SK-N-SH (cell line): ENCODE measurements at regions not wholly inside any gene's neighbourhood (a gene's known extent, or its start where the extent isn't known, plus 50 kb on each side); places are given as distances from the start of the nearest gene placed in this dataset.

ENCODE experiments used
- CTCF ChIA-PET: fragments of 300-600, 350-600 bp; formaldehyde crosslinking; extraction: SDS; loops from one replicate; lab custom pipeline; 2021; lab: Yijun Ruan, JAX
- POLR2A ChIA-PET: fragments of 350-600 bp; sonication (Branson Sonifier 250); formaldehyde crosslinking; extraction: SDS; loops from one replicate; lab custom pipeline; 2020; ENCODE audit warnings: antibody characterized with exemption, inconsistent platforms; lab: Yijun Ruan, JAX
- DNase-seq: peaks from one replicate; pipeline ENCODE4 v3.0.0; 2012
- H2AFZ ChIP-seq: fragments of 200-600 bp; sonication (generic); 2 replicates; pipeline ENCODE4 v1.8.1; 2016; ENCODE audit warnings: antibody characterized with exemption, mild to moderate bottlenecking, low read depth
- H3F3A ChIP-seq: fragments of 200-600 bp; sonication (generic); replicated peaks from 2 replicates; pipeline ENCODE3; 2016; ENCODE audit warnings: antibody characterized with exemption, mild to moderate bottlenecking; ENCODE audit not compliant: insufficient read depth
- H3K27ac ChIP-seq, 2 experiments: fragments of 200-500 bp in 1 of 2; fragments of 200-600 bp in 1 of 2; sonication (Bioruptor generic) in 1 of 2; sonication (generic), shearing (Covaris generic) in 1 of 2; 2 replicates each; pipeline versions ENCODE4 v1.5.1 to v1.6.1; 2014 to 2016; ENCODE audit warnings: low read depth in 2 of 2, inconsistent platforms in 1 of 2, low read length in 1 of 2, mild to moderate bottlenecking in 1 of 2, mixed read lengths in 1 of 2
- H3K27me3 ChIP-seq: fragments of 200-600 bp; sonication (generic), shearing (Covaris generic); 2 replicates; pipeline ENCODE4 v1.6.1; 2016; ENCODE audit warnings: mixed run types; ENCODE audit not compliant: insufficient read depth
- H3K36me3 ChIP-seq, 2 experiments: fragments of 200-500 bp in 1 of 2; fragments of 200-600 bp in 1 of 2; sonication (Bioruptor generic) in 1 of 2; sonication (generic) in 1 of 2; replicated peaks in 1 of 2; 2 replicates each; pipeline versions ENCODE3 to v1.5.1; 2014 to 2016; ENCODE audit warnings: low read length in 1 of 2, mild to moderate bottlenecking in 1 of 2; ENCODE audit not compliant: insufficient read depth in 2 of 2, control insufficient read depth in 1 of 2
- H3K4me1 ChIP-seq, 2 experiments: fragments of 200-500 bp in 1 of 2; fragments of 200-600 bp in 1 of 2; sonication (Bioruptor generic) in 1 of 2; sonication (generic), shearing (Covaris generic) in 1 of 2; 2 replicates each; pipeline versions ENCODE4 v1.5.1 to v1.6.1; 2014 to 2016; ENCODE audit warnings: low read depth in 1 of 2, low read length in 1 of 2, mixed run types in 1 of 2; ENCODE audit not compliant: insufficient read depth in 2 of 2, control insufficient read depth in 1 of 2
- H3K4me2 ChIP-seq: fragments of 200-600 bp; sonication (generic), shearing (Covaris generic); 2 replicates; pipeline ENCODE4 v1.6.1; 2017; ENCODE audit warnings: mixed run types
- H3K4me3 ChIP-seq, 2 experiments: fragments of 200-500 bp in 1 of 2; fragments of 200-600 bp in 1 of 2; sonication (Bioruptor generic) in 1 of 2; sonication (generic), shearing (Covaris generic) in 1 of 2; 2 replicates each; pipeline versions ENCODE4 v1.5.1 to v1.8.1; 2014 to 2016; ENCODE audit warnings: low read depth in 2 of 2, inconsistent platforms in 1 of 2, low read length in 1 of 2, mild to moderate bottlenecking in 1 of 2, mixed read lengths in 1 of 2, moderate library complexity in 1 of 2
- H3K79me2 ChIP-seq: fragments of 200-600 bp; sonication (generic); 2 replicates; pipeline ENCODE4 v1.8.1; 2017; ENCODE audit warnings: mild to moderate bottlenecking; ENCODE audit not compliant: insufficient read depth
- H3K9ac ChIP-seq: fragments of 200-600 bp; sonication (generic); 2 replicates; pipeline ENCODE4 v1.6.1; 2017; ENCODE audit warnings: mixed run types
- H3K9me2 ChIP-seq: fragments of 200-600 bp; sonication (generic); 2 replicates; pipeline ENCODE4 v1.6.1; 2017; ENCODE audit warnings: mixed run types
- H3K9me3 ChIP-seq: fragments of 200-600 bp; sonication (generic); 2 replicates; pipeline ENCODE4 v1.6.1; 2017; ENCODE audit warnings: mixed run types, mild to moderate bottlenecking, moderate library complexity
- H4K20me1 ChIP-seq: fragments of 200-600 bp; sonication (generic); 2 replicates; pipeline ENCODE4 v1.6.1; 2017; ENCODE audit warnings: mild to moderate bottlenecking, mixed run types; ENCODE audit not compliant: insufficient read depth
- CHD2 ChIP-seq: fragments of 150-350 bp; IDR thresholded peaks from 2 replicates; pipeline ENCODE4 v1.6.1; 2018; ENCODE audit warnings: low read length; ENCODE audit not compliant: partially characterized antibody
- CTCF ChIP-seq: fragments of 200-600 bp; sonication (generic); IDR thresholded peaks from 2 replicates; pipeline ENCODE4 v1.6.1; 2017; ENCODE audit warnings: antibody characterized with exemption, mild to moderate bottlenecking, moderate library complexity
- ELF1 ChIP-seq: IDR thresholded peaks from 2 replicates; pipeline ENCODE4 v1.4.0; 2012
- EZH2phosphoT487 ChIP-seq: fragments of 200-600 bp; sonication (generic); IDR thresholded peaks from 2 replicates; pipeline ENCODE4 v1.6.1; 2017; ENCODE audit warnings: low read depth, mixed run types, mild to moderate bottlenecking, antibody characterized with exemption, moderate library complexity, borderline replicate concordance
- FOXJ3 ChIP-seq: sonication (generic); formaldehyde crosslinking; IDR thresholded peaks from 2 replicates; pipeline ENCODE4 v1.5.1; 2020; ENCODE audit warnings: mild to moderate bottlenecking, missing genetic modification reagents
- IRF3 ChIP-seq: fragments of 150-350 bp; IDR thresholded peaks from 2 replicates; pipeline ENCODE4 v1.6.1; 2016; ENCODE audit warnings: mild to moderate bottlenecking, low read depth, low read length
- MAX ChIP-seq: IDR thresholded peaks from 2 replicates; pipeline ENCODE4 v1.4.0; 2012; ENCODE audit warnings: low read depth
- NRF1 ChIP-seq: IDR thresholded peaks from 2 replicates; pipeline ENCODE4 v1.6.1; 2012; ENCODE audit warnings: low read depth, mild to moderate bottlenecking, low read length
- POLR2AphosphoS5 ChIP-seq: IDR thresholded peaks from 2 replicates; pipeline ENCODE4 v1.6.1; 2012; ENCODE audit warnings: low read depth, low read length
- RAD21 ChIP-seq: IDR thresholded peaks from 2 replicates; pipeline ENCODE4 v1.6.1; 2012; ENCODE audit warnings: mild to moderate bottlenecking, low read length
- RFX5 ChIP-seq: IDR thresholded peaks from 2 replicates; pipeline ENCODE4 v1.6.1; 2012; ENCODE audit warnings: mild to moderate bottlenecking, improper control_type of control experiment, low read length
- TCF12 ChIP-seq: IDR thresholded peaks from 2 replicates; pipeline ENCODE4 v1.4.0; 2012
- USF1 ChIP-seq: IDR thresholded peaks from 2 replicates; pipeline ENCODE4 v1.4.0; 2012; ENCODE audit warnings: low read depth, borderline replicate concordance
- USF2 ChIP-seq: fragments of 150-350 bp; IDR thresholded peaks from 2 replicates; pipeline ENCODE4 v1.6.1; 2017; ENCODE audit warnings: antibody characterized with exemption, low read length, low read depth, borderline replicate concordance
- WGBS: methylation state at CpG from one replicate; pipeline ENCODE4 v1.1.6; 2017; ENCODE audit warnings: low lambda C conversion rate; 5-methylcytosine and 5-hydroxymethylcytosine counted together

- no peak for TF ChIP-seq CHD2
Observed at GRCh38 chr16:8247993-8248392, 342.3 kb downstream of the TMEM114 start (continued).

- no peak overlapping the region for H2AFZ ChIP-seq
- no peaks in the 10 kb centered on the region for H3K4me1 ChIP-seq
- H3K9ac ChIP-seq = no peak overlapping the region
- no peak overlapping the region for H3K4me3 ChIP-seq
- no peaks in the 10 kb centered on the region for H3F3A ChIP-seq
- no peaks in the 10 kb centered on the region for H4K20me1 ChIP-seq
- 0 out of 2 replicates have a peak, but pooled peaks cover 2% of the 10 kb centered on the region for H3K9me2 ChIP-seq
- no peak overlapping the region for H3K4me2 ChIP-seq
- DNase-seq = no peak
- H3K79me2 ChIP-seq = no peaks in the 10 kb centered on the region
- POLR2A ChIA-PET = no interaction called here
- no peaks in the 10 kb centered on the region for H3K36me3 ChIP-seq
- CTCF ChIA-PET = no interaction called here
- H3K27me3 ChIP-seq = no peaks in the 10 kb centered on the region
- TF ChIP-seq ELF1 = no peak
- no peak for TF ChIP-seq EZH2phosphoT487
- no peak for TF ChIP-seq USF1
- no peak for TF ChIP-seq USF2
- no peak for TF ChIP-seq TCF12
- TF ChIP-seq RFX5 = no peak
- no peak for TF ChIP-seq IRF3
- TF ChIP-seq NRF1 = no peak
- TF ChIP-seq CTCF = no peak
- no peak for TF ChIP-seq RAD21
- TF ChIP-seq, all 33 proteins: peak for 0
- 0% methylated on average over 4 of the region's 4 CpGs for WGBS
- Histone ChIP-seq H3K9me3 (no peaks in the 10 kb centered on the region; the same call in none of the 2 replicates), H3K27ac (no peak overlapping the region)
Observed at GRCh38 chr16:8243981-8244380, 346.3 kb downstream of the TMEM114 start.

- Histone ChIP-seq H3K27ac (no peak overlapping the region), H3K27me3 (no peaks in the 10 kb centered on the region), H3K4me3 (no peak overlapping the region), H3K4me1 (no peaks in the 10 kb centered on the region), H2AFZ (no peak overlapping the region), H3F3A (no peaks in the 10 kb centered on the region), H3K9me3 (no peaks in the 10 kb centered on the region; the same call in 1 of the 2 replicates), H3K9me2 (0 out of 2 replicates have a peak, but pooled peaks cover 2% of the 10 kb centered on the region), H4K20me1 (no peaks in the 10 kb centered on the region), H3K4me2 (no peak overlapping the region), H3K36me3 (no peaks in the 10 kb centered on the region), H3K9ac (no peak overlapping the region), H3K79me2 (no peaks in the 10 kb centered on the region)
- TF ChIP-seq FOXJ3 (CRISPR knock-in tag) = no peak
- TF ChIP-seq POLR2AphosphoS5 = no peak
- TF ChIP-seq EZH2phosphoT487 = no peak
- TF ChIP-seq MAX = no peak
- ChIA-PET CTCF (no interaction called here), POLR2A (no interaction called here)
- WGBS = 4% methylated on average over 3 of the region's 3 CpGs
- no peak for DNase-seq
Observed at GRCh38 chr16:8241408-8241807, 348.9 kb downstream of the TMEM114 start.
